ENCODE measurements at regions not wholly inside any gene's neighbourhood (a gene's known extent, or its start where the extent isn't known, plus 50 kb on each side); places are given as distances from the start of the nearest gene placed in this dataset.
"Not testable (repeated sequence)": the region's sequence is repeated elsewhere in the genome, so short reads cannot be mapped to it uniquely, and the experiment has no call there.

DNA sequence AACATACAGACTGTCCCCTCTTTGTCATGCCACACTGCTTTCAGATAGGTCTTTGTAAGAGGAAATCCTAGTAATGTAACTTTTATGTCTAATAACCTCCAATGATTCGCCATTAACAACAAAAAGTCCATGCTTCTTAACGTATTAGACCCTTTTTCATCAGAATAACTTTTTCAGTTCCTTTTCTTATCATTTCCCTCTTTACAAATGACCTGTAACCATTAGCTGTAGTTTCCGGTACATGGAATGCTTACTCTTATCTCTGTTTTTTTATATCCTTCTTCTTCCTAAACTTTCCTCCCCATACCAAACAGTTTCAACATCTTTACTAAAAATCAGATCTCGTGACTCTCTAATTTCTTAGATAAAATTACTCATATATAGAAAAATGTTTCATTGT, 268.9 kb upstream of the TYRP1 start:
- H3K4me1 ChIP-seq (ENCODE audit: control insufficient read depth, insufficient read depth, low read length) = no peaks in the 10 kb centered on the region
- H3K4me3 ChIP-seq (ENCODE audit: low read depth, low read length) = no peak overlapping the region
- H3K27me3 ChIP-seq (ENCODE audit: control insufficient read depth, insufficient read depth, low read length) = no peaks in the 10 kb centered on the region
- H3K27ac ChIP-seq (ENCODE audit: low read depth, low read length) = no peak overlapping the region
- H3K9me3 ChIP-seq (ENCODE audit: control insufficient read depth, insufficient read depth, low read depth, low read length) = no peaks in the 10 kb centered on the region
- no peak overlapping the region for H3K9ac ChIP-seq (ENCODE audit: low read length)
- H3K36me3 ChIP-seq (ENCODE audit: control insufficient read depth, insufficient read depth, low read length) = no peaks in the 10 kb centered on the region

DNA sequence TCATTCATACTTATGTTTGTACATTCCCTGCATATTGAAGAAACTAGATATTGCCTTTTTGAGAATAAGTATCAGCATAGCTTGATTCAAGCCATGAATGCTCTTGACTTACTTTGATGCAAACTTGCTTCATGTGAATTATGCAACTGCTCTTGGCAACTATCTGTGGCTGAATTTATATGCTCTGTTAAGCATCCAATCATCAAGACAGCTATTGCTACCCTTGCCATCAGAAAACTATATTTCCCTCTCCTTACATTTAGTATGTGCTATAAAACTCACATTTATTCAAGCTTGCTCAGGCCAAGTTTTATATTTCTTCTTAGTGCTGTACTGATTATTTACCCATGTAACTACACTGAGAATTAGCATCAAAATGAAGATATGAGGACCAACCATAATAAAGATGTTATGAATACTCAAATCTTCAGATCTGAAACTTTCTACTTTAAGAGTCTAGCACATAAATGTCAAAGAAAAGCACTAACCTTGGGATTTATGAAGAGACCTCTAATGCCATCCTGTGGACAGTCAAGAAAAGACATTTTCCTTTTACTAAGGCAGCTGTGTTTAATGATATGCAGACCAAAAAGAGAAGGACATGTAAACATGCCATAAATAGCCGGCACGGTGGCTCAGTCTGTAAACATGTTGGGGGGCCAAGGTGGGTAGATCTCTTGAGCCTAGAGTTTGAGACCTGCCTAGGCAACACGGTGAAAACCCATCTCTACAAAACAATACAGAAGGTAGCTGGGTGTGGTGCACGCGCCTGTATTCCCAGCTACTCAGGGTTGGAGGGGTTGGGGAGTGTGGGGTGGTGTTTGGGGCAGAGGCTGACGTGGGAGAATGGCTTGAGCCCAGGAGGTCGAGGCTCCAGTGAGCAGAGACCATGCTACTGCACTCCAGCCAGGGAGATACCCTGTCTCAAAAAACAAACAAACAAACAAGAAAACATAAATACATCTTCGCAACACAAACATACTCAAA, 267.0 kb upstream of the TYRP1 start:
- H3K9ac ChIP-seq (ENCODE audit: low read length) = no peak overlapping the region
- H3K4me1 ChIP-seq (ENCODE audit: control insufficient read depth, insufficient read depth, low read length) = no peaks in the 10 kb centered on the region
- no peaks in the 10 kb centered on the region for H3K36me3 ChIP-seq (ENCODE audit: control insufficient read depth, insufficient read depth, low read length)
- no peak overlapping the region for H3K4me3 ChIP-seq (ENCODE audit: low read depth, low read length)
- no peak overlapping the region for H3K27ac ChIP-seq (ENCODE audit: low read depth, low read length)
- no peaks in the 10 kb centered on the region for H3K27me3 ChIP-seq (ENCODE audit: control insufficient read depth, insufficient read depth, low read length)
- H3K9me3 ChIP-seq (ENCODE audit: control insufficient read depth, insufficient read depth, low read depth, low read length) = no peaks in the 10 kb centered on the region

DNA sequence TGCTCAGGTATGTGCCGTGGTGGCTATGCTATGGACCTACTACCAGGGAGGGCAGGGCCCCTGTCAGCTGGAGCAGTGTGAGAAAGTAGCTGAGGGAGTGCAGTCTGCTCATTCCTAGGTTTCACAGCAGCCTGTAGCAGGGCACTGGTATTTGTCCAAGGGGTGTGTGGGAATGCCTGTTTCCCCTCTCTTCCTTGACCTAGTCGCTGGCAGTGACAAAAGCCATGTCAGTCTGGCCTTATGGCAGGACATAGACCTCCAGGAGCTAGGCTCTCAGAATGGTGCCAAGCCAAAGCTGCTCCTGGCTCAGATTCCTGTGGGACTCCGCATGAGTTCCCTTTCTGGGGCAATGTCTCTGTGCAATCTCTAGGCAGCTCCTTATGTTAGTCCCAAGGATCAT, 253.9 kb upstream of the TYRP1 start:
- peaks cover 18% of the 10 kb centered on the region for H3K4me1 ChIP-seq (ENCODE audit: control insufficient read depth, insufficient read depth, low read length)
- no peak overlapping the region for H3K9ac ChIP-seq (ENCODE audit: low read length)
- no peak overlapping the region for H3K27ac ChIP-seq (ENCODE audit: low read depth, low read length)
- H3K27me3 ChIP-seq (ENCODE audit: control insufficient read depth, insufficient read depth, low read length) = no peaks in the 10 kb centered on the region
- no peaks in the 10 kb centered on the region for H3K36me3 ChIP-seq (ENCODE audit: control insufficient read depth, insufficient read depth, low read length)
- H3K9me3 ChIP-seq (ENCODE audit: control insufficient read depth, insufficient read depth, low read depth, low read length) = no peaks in the 10 kb centered on the region
- H3K4me3 ChIP-seq (ENCODE audit: low read depth, low read length) = no peak overlapping the region

DNA sequence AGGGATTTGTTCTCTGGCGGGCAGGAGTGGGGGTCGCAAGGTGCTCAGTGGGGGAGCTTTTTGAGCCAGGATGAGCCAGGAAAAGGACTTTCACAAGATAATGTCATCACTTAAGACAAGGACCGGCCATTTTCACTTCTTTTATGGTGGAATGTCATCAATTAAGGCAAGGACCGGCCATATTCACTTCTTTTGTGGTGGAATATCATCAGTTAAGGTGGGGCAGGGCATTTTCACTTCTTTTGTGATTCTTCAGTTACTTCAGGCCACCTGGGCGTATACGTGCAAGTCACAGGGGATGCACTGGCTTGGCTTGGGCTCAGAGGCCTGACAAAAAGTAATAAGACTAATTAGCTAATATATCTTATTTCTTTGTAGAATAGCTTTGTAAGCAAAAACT, 252.1 kb upstream of the TYRP1 start:
- Histone ChIP-seq H3K27ac (ENCODE audit: low read depth, low read length) (peak overlapping the region; percentile 83), H3K4me1 (ENCODE audit: control insufficient read depth, insufficient read depth, low read length) (peaks cover 18% of the 10 kb centered on the region), H3K9ac (ENCODE audit: low read length) (peak overlapping the region; percentile 3)
- H3K36me3 ChIP-seq (ENCODE audit: control insufficient read depth, insufficient read depth, low read length); H3K9me3 ChIP-seq (ENCODE audit: control insufficient read depth, insufficient read depth, low read depth, low read length); H3K4me3 ChIP-seq (ENCODE audit: low read depth, low read length); H3K27me3 ChIP-seq (ENCODE audit: control insufficient read depth, insufficient read depth, low read length): not testable (repeated sequence)

DNA sequence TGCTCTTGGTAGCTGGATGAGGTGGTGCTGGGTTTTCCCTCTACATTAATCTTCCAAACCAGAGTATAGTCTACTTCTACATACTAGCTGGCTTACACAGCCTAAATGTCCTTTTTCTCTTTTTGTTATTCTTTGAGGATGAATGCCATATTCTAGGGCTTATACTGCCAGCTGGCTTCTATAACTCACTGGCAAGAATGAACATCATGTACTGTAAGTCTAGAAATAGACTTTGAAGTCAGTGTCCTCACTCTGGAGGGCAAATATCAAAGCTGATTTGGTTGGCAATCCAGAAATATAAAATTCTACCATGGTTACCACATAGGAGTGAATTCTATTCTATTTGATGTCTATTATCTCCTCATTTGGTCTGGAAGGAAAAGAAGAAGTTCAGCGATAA, 251.7 kb upstream of the TYRP1 start:
- H3K9ac ChIP-seq (ENCODE audit: low read length) = peak overlapping the region; percentile 3
- peak overlapping the region; percentile 83 for H3K27ac ChIP-seq (ENCODE audit: low read depth, low read length)
- H3K27me3 ChIP-seq (ENCODE audit: control insufficient read depth, insufficient read depth, low read length) = no peaks in the 10 kb centered on the region
- H3K4me1 ChIP-seq (ENCODE audit: control insufficient read depth, insufficient read depth, low read length) = peaks cover 18% of the 10 kb centered on the region
- H3K4me3 ChIP-seq (ENCODE audit: low read depth, low read length) = no peak overlapping the region
- H3K36me3 ChIP-seq (ENCODE audit: control insufficient read depth, insufficient read depth, low read length) = no peaks in the 10 kb centered on the region
- H3K9me3 ChIP-seq (ENCODE audit: control insufficient read depth, insufficient read depth, low read depth, low read length) = no peaks in the 10 kb centered on the region

DNA sequence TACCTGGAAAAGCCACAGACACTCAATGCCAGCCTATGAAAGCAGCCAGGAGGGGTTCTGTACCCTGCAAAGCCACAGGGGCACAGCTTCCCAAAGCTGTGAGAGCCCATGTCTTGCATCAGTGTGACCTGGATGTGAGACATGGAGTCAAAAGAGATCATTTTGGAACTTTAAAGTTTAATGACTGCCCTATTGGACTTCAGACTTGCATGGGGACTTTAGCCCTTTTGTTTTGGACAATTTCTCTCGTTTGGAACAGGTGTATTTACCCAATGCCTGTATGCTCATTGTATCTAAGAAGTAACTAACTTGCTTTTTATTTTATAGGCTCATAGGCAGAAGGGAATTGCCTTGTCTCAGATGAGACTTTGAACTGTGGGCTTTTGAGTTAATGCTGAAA, 244.9 kb upstream of the TYRP1 start:
- no peak overlapping the region for H3K4me3 ChIP-seq (ENCODE audit: low read depth, low read length)
- no peaks in the 10 kb centered on the region for H3K36me3 ChIP-seq (ENCODE audit: control insufficient read depth, insufficient read depth, low read length)
- H3K9me3 ChIP-seq (ENCODE audit: control insufficient read depth, insufficient read depth, low read depth, low read length) = peaks cover 3% of the 10 kb centered on the region; the same call in 1 of the 2 replicates
- H3K27me3 ChIP-seq (ENCODE audit: control insufficient read depth, insufficient read depth, low read length) = no peaks in the 10 kb centered on the region
- H3K27ac ChIP-seq (ENCODE audit: low read depth, low read length) = no peak overlapping the region
- no peaks in the 10 kb centered on the region for H3K4me1 ChIP-seq (ENCODE audit: control insufficient read depth, insufficient read depth, low read length)
- no peak overlapping the region for H3K9ac ChIP-seq (ENCODE audit: low read length)

DNA sequence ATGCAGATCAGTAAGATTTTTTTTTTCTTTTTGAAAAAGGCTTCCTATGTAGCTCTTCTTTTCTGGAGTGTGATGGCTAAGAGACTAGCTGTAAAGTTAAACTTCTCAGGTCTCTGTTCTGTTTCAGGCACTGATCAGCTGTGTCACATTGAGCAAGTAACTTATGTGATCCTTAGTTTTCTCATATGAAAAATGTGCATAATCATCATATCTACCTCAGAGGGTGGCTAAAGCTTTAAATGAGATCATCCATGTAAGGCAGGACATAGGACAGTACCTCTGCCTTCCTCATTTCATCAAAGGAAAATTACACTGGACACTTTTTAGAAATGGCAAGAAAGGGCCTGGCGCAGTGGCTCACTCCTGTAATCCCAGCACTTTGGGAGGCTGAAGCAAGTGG, 235.9 kb upstream of the TYRP1 start:
- Histone ChIP-seq H3K9me3 (ENCODE audit: control insufficient read depth, insufficient read depth, low read depth, low read length) (peaks cover 11% of the 10 kb centered on the region), H3K36me3 (ENCODE audit: control insufficient read depth, insufficient read depth, low read length) (no peaks in the 10 kb centered on the region), H3K4me1 (ENCODE audit: control insufficient read depth, insufficient read depth, low read length) (peaks cover 10% of the 10 kb centered on the region; the same call in 1 of the 2 replicates), H3K9ac (ENCODE audit: low read length) (no peak overlapping the region), H3K27ac (ENCODE audit: low read depth, low read length) (no peak overlapping the region), H3K4me3 (ENCODE audit: low read depth, low read length) (no peak overlapping the region), H3K27me3 (ENCODE audit: control insufficient read depth, insufficient read depth, low read length) (no peaks in the 10 kb centered on the region)

DNA sequence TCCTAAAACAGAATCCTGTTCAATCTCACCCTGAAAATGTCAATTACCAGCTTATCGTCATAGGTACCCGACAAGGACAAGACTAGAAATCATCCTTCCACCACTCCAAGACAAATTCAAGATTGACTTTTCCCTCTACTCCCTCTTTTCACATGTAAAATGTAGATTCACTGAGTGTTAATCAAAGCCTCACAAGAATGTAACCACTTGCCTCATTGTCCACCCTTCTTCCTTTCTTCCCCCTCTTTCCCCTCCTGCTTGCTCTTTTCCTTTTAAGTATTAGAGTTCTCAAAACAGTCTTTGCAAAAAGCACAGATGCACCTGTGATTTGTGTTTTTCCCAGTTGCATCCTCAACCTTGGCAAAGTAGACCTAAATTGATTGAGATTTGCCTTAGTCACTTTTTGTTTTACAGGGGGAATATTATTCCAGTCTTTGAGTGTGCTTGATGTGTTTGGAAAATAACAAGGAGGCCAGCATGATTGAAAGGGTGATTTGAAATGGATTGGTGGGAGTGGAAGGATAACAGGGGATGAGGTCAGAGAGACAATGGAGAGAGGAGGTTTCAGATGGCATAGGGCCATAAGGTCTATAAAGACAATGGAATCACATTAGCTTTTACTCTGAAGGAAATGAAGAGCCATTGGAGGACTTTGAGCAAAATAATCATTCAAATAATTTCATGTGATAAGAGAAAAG, 231.3 kb upstream of the TYRP1 start:
- no peak overlapping the region for H3K4me3 ChIP-seq (ENCODE audit: low read depth, low read length)
- H3K9me3 ChIP-seq (ENCODE audit: control insufficient read depth, insufficient read depth, low read depth, low read length) = peaks cover 11% of the 10 kb centered on the region
- no peaks in the 10 kb centered on the region for H3K36me3 ChIP-seq (ENCODE audit: control insufficient read depth, insufficient read depth, low read length)
- H3K9ac ChIP-seq (ENCODE audit: low read length) = no peak overlapping the region
- H3K4me1 ChIP-seq (ENCODE audit: control insufficient read depth, insufficient read depth, low read length) = peaks cover 24% of the 10 kb centered on the region
- H3K27me3 ChIP-seq (ENCODE audit: control insufficient read depth, insufficient read depth, low read length) = no peaks in the 10 kb centered on the region
- H3K27ac ChIP-seq (ENCODE audit: low read depth, low read length) = 0 out of 2 replicates have a peak overlapping the region, but pooled peaks have one; percentile 14

DNA sequence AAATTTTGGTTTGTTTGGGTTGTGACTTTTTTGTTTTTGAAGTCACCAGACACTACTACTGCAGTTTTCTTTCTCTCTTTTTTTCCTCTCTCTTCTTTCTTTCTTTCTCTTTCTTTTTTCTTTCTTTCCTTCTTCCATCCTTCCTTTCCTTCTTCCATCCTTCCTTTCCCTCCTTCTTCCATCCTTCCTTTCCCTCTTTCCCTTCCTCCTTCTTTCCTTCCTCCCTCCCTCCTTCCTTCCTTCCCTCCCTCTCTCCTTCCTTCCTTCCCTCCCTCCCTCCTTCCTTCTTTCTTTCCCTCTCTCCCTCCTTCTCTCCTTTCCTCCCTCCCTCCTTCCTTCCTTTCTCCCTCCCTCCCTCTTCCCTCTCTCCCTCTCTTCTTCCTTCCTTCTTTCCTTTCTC, 230.3 kb upstream of the TYRP1 start:
- no peaks in the 10 kb centered on the region for H3K27me3 ChIP-seq (ENCODE audit: control insufficient read depth, insufficient read depth, low read length)

DNA sequence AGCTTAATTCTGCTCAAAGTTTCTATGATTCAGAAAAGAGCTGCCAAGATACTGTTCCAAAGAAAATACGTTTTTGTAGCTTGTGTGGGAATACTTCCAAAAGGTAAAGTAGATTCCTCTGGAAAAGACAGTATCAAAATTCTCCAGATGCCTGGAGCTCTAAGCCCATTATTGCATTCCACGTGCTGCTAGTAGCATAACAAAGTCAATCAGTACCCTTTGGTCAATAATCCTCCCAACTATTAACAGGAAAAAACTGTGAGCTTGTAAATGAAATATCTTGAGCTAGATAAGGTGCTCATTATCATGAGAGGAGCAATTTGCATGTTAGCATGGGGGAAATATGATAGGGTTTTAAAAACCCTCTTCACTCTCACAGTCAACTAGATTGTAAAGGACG, 229.5 kb upstream of the TYRP1 start:
- Histone ChIP-seq H3K27ac (ENCODE audit: low read depth, low read length) (0 out of 2 replicates have a peak overlapping the region, but pooled peaks have one; percentile 9), H3K4me3 (ENCODE audit: low read depth, low read length) (no peak overlapping the region), H3K27me3 (ENCODE audit: control insufficient read depth, insufficient read depth, low read length) (no peaks in the 10 kb centered on the region), H3K9me3 (ENCODE audit: control insufficient read depth, insufficient read depth, low read depth, low read length) (peaks cover 11% of the 10 kb centered on the region), H3K4me1 (ENCODE audit: control insufficient read depth, insufficient read depth, low read length) (peaks cover 24% of the 10 kb centered on the region), H3K36me3 (ENCODE audit: control insufficient read depth, insufficient read depth, low read length) (no peaks in the 10 kb centered on the region), H3K9ac (ENCODE audit: low read length) (no peak overlapping the region)

More for the DNA sequence above, 230.3 kb upstream of the TYRP1 start:
- Histone ChIP-seq H3K9me3 (ENCODE audit: control insufficient read depth, insufficient read depth, low read depth, low read length) (peaks cover 11% of the 10 kb centered on the region), H3K36me3 (ENCODE audit: control insufficient read depth, insufficient read depth, low read length) (no peaks in the 10 kb centered on the region), H3K4me3 (ENCODE audit: low read depth, low read length) (no peak overlapping the region), H3K27ac (ENCODE audit: low read depth, low read length) (no peak overlapping the region), H3K4me1 (ENCODE audit: control insufficient read depth, insufficient read depth, low read length) (peaks cover 24% of the 10 kb centered on the region), H3K9ac (ENCODE audit: low read length) (no peak overlapping the region)

DNA sequence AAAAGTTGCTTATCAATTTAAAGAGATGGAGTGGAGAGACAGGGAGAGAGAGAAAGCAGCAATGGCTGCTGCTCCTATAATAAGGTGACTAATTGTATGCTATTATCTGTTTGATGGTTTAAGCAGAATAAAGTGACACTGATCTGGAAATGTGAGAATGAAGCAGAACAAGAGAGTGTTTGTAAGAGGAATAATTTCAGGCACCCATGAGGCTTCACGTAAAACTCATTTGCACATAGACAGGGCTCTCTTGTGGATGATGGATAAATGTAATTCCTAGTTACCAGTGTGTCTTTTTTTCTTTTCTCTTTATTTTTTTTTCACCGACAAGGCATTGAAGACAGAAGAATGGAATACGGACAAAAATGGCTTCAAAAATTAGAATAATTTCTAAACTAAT, 228.8 kb upstream of the TYRP1 start:
- H3K27me3 ChIP-seq (ENCODE audit: control insufficient read depth, insufficient read depth, low read length) = no peaks in the 10 kb centered on the region
- no peaks in the 10 kb centered on the region for H3K36me3 ChIP-seq (ENCODE audit: control insufficient read depth, insufficient read depth, low read length)
- peaks cover 11% of the 10 kb centered on the region for H3K9me3 ChIP-seq (ENCODE audit: control insufficient read depth, insufficient read depth, low read depth, low read length)
- no peak overlapping the region for H3K4me3 ChIP-seq (ENCODE audit: low read depth, low read length)
- no peak overlapping the region for H3K9ac ChIP-seq (ENCODE audit: low read length)
- 0 out of 2 replicates have a peak overlapping the region, but pooled peaks have one; percentile 9 for H3K27ac ChIP-seq (ENCODE audit: low read depth, low read length)
- peaks cover 24% of the 10 kb centered on the region for H3K4me1 ChIP-seq (ENCODE audit: control insufficient read depth, insufficient read depth, low read length)
